Endothelial cell of umbilical vein (primary cell): ENCODE measurements at regions not wholly inside any gene's neighbourhood (a gene's known extent, or its start where the extent isn't known, plus 50 kb on each side); places are given as distances from the start of the nearest gene placed in this dataset.

Experiments
- BruUV-seq: library from RNA; stranded (reverse); fragments of 400-500 nt; replicated peaks from 2 replicates; lab custom pipeline; 2021; lab: Mats Ljungman, UMichigan
- CTCF ChIA-PET: fragments of 300-600, 350-600 bp; sonication (Branson Sonifier 250); formaldehyde crosslinking; loops from one replicate; lab custom pipeline; 2021; ENCODE audit warnings: antibody characterized with exemption, inconsistent platforms; lab: Charles Lee
- POLR2A ChIA-PET: fragments of 300-600, 350-600 bp; sonication (Branson Sonifier 250); formaldehyde crosslinking; loops from one replicate; lab custom pipeline; 2021; ENCODE audit warnings: antibody characterized with exemption, inconsistent platforms; lab: Charles Lee
- DNase-seq: peaks from one replicate; pipeline ENCODE4 v3.0.0-alpha.2; 2011; ENCODE audit warnings: low read depth, low spot score
- FAIRE-seq: peaks from 2 replicates; lab custom pipeline; 2011; peaks lifted over from hg19 to GRCh38; lab: Jason Lieb, UNC
- H2AFZ ChIP-seq: 2 replicates; pipeline ENCODE4 v1.6.0; 2012; ENCODE audit warnings: low read depth, low read length, control low read depth, inconsistent platforms
- H3K27ac ChIP-seq: 2 replicates; pipeline ENCODE4 v1.5.1; 2011; ENCODE audit warnings: low read depth, mild to moderate bottlenecking, control low read depth, low read length, moderate library complexity; ENCODE audit not compliant: insufficient read depth
- H3K27me3 ChIP-seq, 2 experiments: 2 replicates each; pipeline versions ENCODE4 v1.6.0 to v1.6.1; 2011; ENCODE audit warnings: low read length in 2 of 2, mixed read lengths in 1 of 2; ENCODE audit not compliant: control insufficient read depth in 2 of 2, insufficient read depth in 2 of 2
- H3K36me3 ChIP-seq, 2 experiments: 2 replicates in 1 of 2; 3 replicates in 1 of 2; pipeline ENCODE4 v1.5.1; 2011; ENCODE audit warnings: low read length in 2 of 2, mild to moderate bottlenecking in 1 of 2, moderate library complexity in 1 of 2; ENCODE audit not compliant: control insufficient read depth in 2 of 2, insufficient read depth in 2 of 2; ENCODE audit errors: extremely low read depth in 1 of 2
- H3K4me1 ChIP-seq: 3 replicates; pipeline ENCODE4 v1.5.1; 2011; ENCODE audit warnings: mild to moderate bottlenecking, low read length; ENCODE audit not compliant: control insufficient read depth, insufficient read depth; ENCODE audit errors: extremely low read depth
- H3K4me2 ChIP-seq: 2 replicates; pipeline ENCODE4 v1.6.1; 2011; ENCODE audit warnings: low read length, control low read depth, mixed read lengths; ENCODE audit not compliant: insufficient read depth
- H3K4me3 ChIP-seq, 3 experiments: fragments of 200-600 bp in 1 of 3; sonication (generic), shearing (Covaris generic) in 1 of 3; replicated peaks in 1 of 3; 2 replicates each; pipeline ENCODE4 v1.5.1; 2011 to 2016; ENCODE audit warnings: control low read depth in 3 of 3, low read length in 3 of 3, mild to moderate bottlenecking in 2 of 3, inconsistent platforms in 1 of 3, low read depth in 1 of 3, moderate library complexity in 1 of 3; ENCODE audit not compliant: insufficient read depth in 1 of 3
- H3K79me2 ChIP-seq: 2 replicates; pipeline ENCODE4 v1.6.0; 2012; ENCODE audit warnings: low read length, inconsistent platforms; ENCODE audit not compliant: control insufficient read depth, insufficient read depth
- H3K9ac ChIP-seq: replicated peaks from 2 replicates; pipeline ENCODE3; 2011; ENCODE audit warnings: low read length, control low read depth; ENCODE audit not compliant: insufficient read depth; ENCODE audit errors: extremely low read depth
- H3K9me1 ChIP-seq: replicated peaks from 3 replicates; pipeline ENCODE4 v1.6.0; 2011; ENCODE audit warnings: mild to moderate bottlenecking, low read length; ENCODE audit not compliant: control insufficient read depth, insufficient read depth; ENCODE audit errors: extremely low read depth
- H3K9me3 ChIP-seq: replicated peaks from 2 replicates; pipeline ENCODE4 v1.5.1; 2012; ENCODE audit warnings: low read length, inconsistent platforms; ENCODE audit not compliant: control insufficient read depth, insufficient read depth
- H4K20me1 ChIP-seq: replicated peaks from 2 replicates; pipeline ENCODE3; 2011; ENCODE audit warnings: mild to moderate bottlenecking, low read length; ENCODE audit not compliant: control insufficient read depth, insufficient read depth; ENCODE audit errors: extremely low read depth
- CTCF ChIP-seq, 2 donors: IDR thresholded peaks; 1 replicate in 1 of 2; 2 replicates in 1 of 2; pipeline ENCODE4 v1.5.1; 2011; ENCODE audit warnings: low read length in 2 of 2, mild to moderate bottlenecking in 2 of 2, moderate library complexity in 2 of 2, control low read depth in 1 of 2, inconsistent platforms in 1 of 2, low read depth in 1 of 2; ENCODE audit not compliant: insufficient read depth in 1 of 2; ENCODE audit errors: extremely low read depth in 1 of 2
- EZH2 ChIP-seq: IDR thresholded peaks from 2 replicates; pipeline ENCODE4 v1.6.1; 2012; ENCODE audit warnings: borderline replicate concordance, low read depth, mild to moderate bottlenecking, moderate library complexity, low read length, inconsistent platforms; ENCODE audit not compliant: severe bottlenecking
- FOS ChIP-seq: IDR thresholded peaks from 2 replicates; pipeline ENCODE4 v1.6.1; 2011; ENCODE audit warnings: mild to moderate bottlenecking, low read length, moderate library complexity, borderline replicate concordance; ENCODE audit not compliant: insufficient read depth
- GATA2 ChIP-seq: IDR thresholded peaks from 2 replicates; pipeline ENCODE4 v1.7.0; 2011; ENCODE audit warnings: low read depth, mild to moderate bottlenecking, moderate library complexity, mixed read lengths, low read length; ENCODE audit not compliant: insufficient read length, insufficient read depth
- JUN ChIP-seq: IDR thresholded peaks from 2 replicates; pipeline ENCODE4 v1.6.1; 2011; ENCODE audit warnings: borderline replicate concordance, low read depth; ENCODE audit not compliant: insufficient read length, insufficient read depth
- MAX ChIP-seq: IDR thresholded peaks from 2 replicates; pipeline ENCODE4 v1.6.1; 2011; ENCODE audit not compliant: insufficient read depth, insufficient read length
- MYC ChIP-seq: IDR thresholded peaks from one replicate; pipeline ENCODE4 v1.6.1; 2011; ENCODE audit warnings: mild to moderate bottlenecking, low read depth, low read length
- POLR2A ChIP-seq: IDR thresholded peaks from 2 replicates; pipeline ENCODE4 v1.6.1; 2012; ENCODE audit warnings: low read depth, mild to moderate bottlenecking, control low read depth, low read length
- POLR2AphosphoS5 ChIP-seq: IDR thresholded peaks from 2 replicates; pipeline ENCODE4 v1.6.1; 2012; ENCODE audit warnings: low read depth, mild to moderate bottlenecking, control low read depth, low read length, moderate library complexity; ENCODE audit not compliant: insufficient read depth
- dilution Hi-C: fragments of 300-500 bp; cut with MboI; formaldehyde crosslinking; loops from one replicate; pipeline ENCODE4 v1.15.0; 2019; ENCODE audit warnings: low sequenced_read_pairs; ENCODE audit not compliant: extremely low pct_ligation_motif_present
- intact Hi-C: fragments of 100-400 bp; cut with micrococcal nuclease; formaldehyde crosslinking; loops from one replicate; pipeline ENCODE4 v1.10.0; 2022

DNA sequence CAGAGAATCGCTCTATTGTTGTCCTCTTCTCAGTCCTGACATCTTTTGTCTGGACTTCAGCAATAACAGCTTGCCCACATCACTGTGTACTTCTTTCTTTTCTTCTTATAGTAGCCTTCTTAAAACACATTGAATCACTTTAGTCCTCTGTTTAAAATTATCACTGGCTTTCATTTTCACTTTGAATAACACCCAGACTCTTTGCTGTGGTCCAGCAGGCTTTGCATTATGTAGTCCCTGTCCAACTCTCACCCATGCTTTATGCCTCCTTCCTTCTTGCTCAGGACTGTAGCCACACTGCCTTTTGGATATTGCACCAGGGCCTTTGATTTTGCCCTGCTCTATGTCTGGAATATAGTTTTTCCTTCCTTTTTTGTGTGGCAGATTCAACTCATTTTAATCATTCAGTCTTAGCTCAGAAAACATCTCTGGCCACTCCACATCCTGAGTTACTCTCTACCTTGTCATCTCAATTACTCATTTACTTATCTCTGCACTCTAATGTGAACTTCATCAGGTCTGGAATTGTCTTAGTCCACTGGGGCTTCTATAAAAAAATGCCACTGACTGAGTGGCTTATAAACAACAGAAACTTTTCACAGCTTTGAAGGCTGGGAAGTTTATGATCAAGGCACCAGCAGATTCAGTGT lies 168.2 kb downstream of the C4orf33 start:
- no peak overlapping the region for H3K4me2 ChIP-seq
- POLR2A ChIA-PET: no interaction called here
- dilution Hi-C loops: no loop called here

More for the DNA sequence above, 168.2 kb downstream of the C4orf33 start:
- Histone ChIP-seq H3K9me3 (no peaks in the 10 kb centered on the region), H3K4me1 (no peaks in the 10 kb centered on the region), H3K4me3 (no peak overlapping the region), H2AFZ (no peak overlapping the region), H4K20me1 (no peaks in the 10 kb centered on the region), H3K79me2 (no peaks in the 10 kb centered on the region), H3K27me3 (no peaks in the 10 kb centered on the region), H3K36me3 (no peaks in the 10 kb centered on the region), H3K9me1 (no peaks in the 10 kb centered on the region), H3K9ac (no peak overlapping the region), H3K27ac (no peak overlapping the region)
- FAIRE-seq (no peak), DNase-seq (no peak)
- intact Hi-C loops: no loop called here
- no TSS peak for BruUV-seq
- CTCF ChIA-PET: no interaction called here
- TF ChIP-seq POLR2A (no peak), CTCF (IDR thresholded peaks at IDR 0.05; ENCODE audit: extremely low read depth in 1 of 2, insufficient read depth in 1 of 2, low read depth in 1 of 2, low read length in 2 of 2) (no peak), MYC (no peak), FOS (no peak), EZH2 (no peak), POLR2AphosphoS5 (no peak), GATA2 (no peak), JUN (no peak), MAX (no peak)
